ENCODE measurements at regions not wholly inside any gene's neighbourhood (a gene's known extent, or its start where the extent isn't known, plus 50 kb on each side); places are given as distances from the start of the nearest gene placed in this dataset.

GRCh38 chr2:14255135-14255820 is 377.2 kb upstream of the LRATD1 start:
- ChIA-PET POLR2A (no interaction called here), RAD21 (ENCODE audit: unreplicated experiment) (no interaction called here), SMC1A (ENCODE audit: uncharacterized antibody, unreplicated experiment) (interaction anchor here (1.6 kb wide), 1 partner anchor 18 kb away, joined by 3 read pairs; no protein-coding TSS in a partner anchor), CTCF (interaction anchor here (0.7 kb wide), 1 partner anchor 49 kb away, joined by 3 read pairs; no protein-coding TSS in a partner anchor)
- BruUV-seq (replicated peaks): no TSS peak
- TF ChIP-seq ZBED1 (IDR thresholded peaks at IDR 0.05; ENCODE audit: borderline replicate concordance) (no peak), NFYB (IDR thresholded peaks at IDR 0.05; ENCODE audit: insufficient read depth, low read depth, low read length) (no peak)
- Histone ChIP-seq H3K36me3 (ENCODE audit: control insufficient read depth in 2 of 2, insufficient read depth in 2 of 2, low read length in 1 of 2) (no peaks in the 10 kb centered on the region), H2AFZ (ENCODE audit: control insufficient read depth, low read depth, low read length) (no peak overlapping the region), H3K27ac (ENCODE audit: control insufficient read depth, insufficient read depth) (no peak overlapping the region), H3K79me2 (ENCODE audit: control insufficient read depth, insufficient read depth, low read length) (no peaks in the 10 kb centered on the region), H3K9me3 (replicated peaks; ENCODE audit: control insufficient read depth, insufficient read depth, low read length) (no peaks in the 10 kb centered on the region), H3K4me1 (ENCODE audit: control insufficient read depth, insufficient read depth, low read length) (no peaks in the 10 kb centered on the region), H3K4me3 (no peak overlapping the region), H4K20me1 (ENCODE audit: control insufficient read depth, insufficient read depth) (no peaks in the 10 kb centered on the region), H3K27me3 (replicated peaks in 1 of 2; ENCODE audit: control insufficient read depth in 2 of 2, insufficient read depth in 2 of 2, low read length in 1 of 2) (no peaks in the 10 kb centered on the region), H3K4me2 (ENCODE audit: control insufficient read depth, insufficient read depth) (no peak overlapping the region), H3K9ac (ENCODE audit: control insufficient read depth, insufficient read depth, low read length) (no peak overlapping the region)
- FAIRE-seq: no peak
- DNase-seq (ENCODE audit: low read depth, low spot score): no peak
- in situ Hi-C loops (cut with MboI): no loop called here
- 64% methylated on average over 18 of the region's 18 CpGs for WGBS (ENCODE audit: insufficient coverage, insufficient replicate concordance, low lambda C conversion rate, missing lambda C conversion rate)
- no peak for ATAC-seq
- intact Hi-C loops (cut with micrococcal nuclease; ENCODE audit: unreplicated experiment): no loop called here

DNA sequence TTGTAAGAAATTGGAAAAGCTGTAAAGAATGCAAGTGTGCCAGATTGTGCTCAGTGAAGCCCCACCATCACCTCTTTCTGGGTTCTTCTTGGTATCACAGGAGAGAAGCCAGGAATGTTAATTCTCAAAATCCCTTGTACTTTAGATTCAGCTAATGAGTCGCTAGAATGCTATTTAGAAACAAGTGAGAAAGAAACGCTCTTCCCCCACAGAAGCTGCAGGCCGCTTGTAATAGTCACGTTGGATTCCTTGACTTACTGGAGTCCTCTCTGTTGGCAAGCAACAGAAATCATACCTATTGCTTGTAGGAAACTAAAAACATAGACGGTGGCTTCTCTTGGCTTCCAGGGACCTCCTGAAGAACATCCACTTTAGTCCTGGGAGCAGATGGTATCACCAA is 375.6 kb upstream of the LRATD1 start:
- BruUV-seq (replicated peaks): no TSS peak
- RAD21 ChIA-PET (ENCODE audit: unreplicated experiment): no interaction called here
- CTCF ChIA-PET: interaction anchor here (1.3 kb wide), 1 partner anchor 67 kb away, joined by 3 read pairs; no protein-coding TSS in a partner anchor
- in situ Hi-C loops (cut with MboI): no loop called here
- Histone ChIP-seq H3K9ac (ENCODE audit: control insufficient read depth, insufficient read depth, low read length) (no peak overlapping the region), H3K36me3 (ENCODE audit: control insufficient read depth in 2 of 2, insufficient read depth in 2 of 2, low read length in 1 of 2) (no peaks in the 10 kb centered on the region), H3K79me2 (ENCODE audit: control insufficient read depth, insufficient read depth, low read length) (no peaks in the 10 kb centered on the region), H3K4me2 (ENCODE audit: control insufficient read depth, insufficient read depth) (no peak overlapping the region), H3K4me3 (no peak overlapping the region), H3K27ac (ENCODE audit: control insufficient read depth, insufficient read depth) (no peak overlapping the region), H3K27me3 (replicated peaks in 1 of 2; ENCODE audit: control insufficient read depth in 2 of 2, insufficient read depth in 2 of 2, low read length in 1 of 2) (no peaks in the 10 kb centered on the region), H4K20me1 (ENCODE audit: control insufficient read depth, insufficient read depth) (no peaks in the 10 kb centered on the region), H2AFZ (ENCODE audit: control insufficient read depth, low read depth, low read length) (no peak overlapping the region), H3K4me1 (ENCODE audit: control insufficient read depth, insufficient read depth, low read length) (no peaks in the 10 kb centered on the region), H3K9me3 (replicated peaks; ENCODE audit: control insufficient read depth, insufficient read depth, low read length) (no peaks in the 10 kb centered on the region)
- TF ChIP-seq LARP7 (IDR thresholded peaks at IDR 0.05) (no peak), ZNF687 (IDR thresholded peaks at IDR 0.05) (no peak), GATAD2B (conservative IDR thresholded peaks at IDR 0.05; ENCODE audit: low read depth) (no peak), TCF7 (IDR thresholded peaks at IDR 0.05; ENCODE audit: borderline replicate concordance) (no peak), NFYA (IDR thresholded peaks at IDR 0.05; ENCODE audit: borderline replicate concordance, low read depth, low read length) (no peak), STAT1 (conservative IDR thresholded peaks at IDR 0.05) (no peak), STAT3 (IDR thresholded peaks at IDR 0.05; ENCODE audit: low read depth, low read length) (no peak), EZH2 (IDR thresholded peaks at IDR 0.05; ENCODE audit: borderline replicate concordance, control insufficient read depth, low read depth, low read length) (no peak), RFX5 (IDR thresholded peaks at IDR 0.05; ENCODE audit: low read depth, low read length) (no peak)
- TF ChIP-seq, protein P1, sequence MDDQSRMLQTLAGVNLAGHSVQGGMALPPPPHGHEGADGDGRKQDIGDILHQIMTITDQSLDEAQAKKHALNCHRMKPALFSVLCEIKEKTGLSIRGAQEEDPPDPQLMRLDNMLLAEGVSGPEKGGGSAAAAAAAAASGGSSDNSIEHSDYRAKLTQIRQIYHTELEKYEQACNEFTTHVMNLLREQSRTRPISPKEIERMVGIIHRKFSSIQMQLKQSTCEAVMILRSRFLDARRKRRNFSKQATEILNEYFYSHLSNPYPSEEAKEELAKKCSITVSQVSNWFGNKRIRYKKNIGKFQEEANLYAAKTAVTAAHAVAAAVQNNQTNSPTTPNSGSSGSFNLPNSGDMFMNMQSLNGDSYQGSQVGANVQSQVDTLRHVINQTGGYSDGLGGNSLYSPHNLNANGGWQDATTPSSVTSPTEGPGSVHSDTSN (IDR thresholded peaks at IDR 0.05; ENCODE audit: insufficient replicate concordance, low read depth, low read length): no peak
- POLR2A ChIA-PET: interaction anchor here (0.5 kb wide), 1 partner anchor 753 kb away, joined by 4 read pairs; no protein-coding TSS in a partner anchor
- ATAC-seq: no peak
- no peak for DNase-seq (ENCODE audit: low read depth, low spot score)
- SMC1A ChIA-PET (ENCODE audit: uncharacterized antibody, unreplicated experiment): interaction anchor here (0.8 to 1.6 kb wide), 2 partner anchors 19 to 197 kb away, joined by 3 read pairs; no protein-coding TSS in a partner anchor
- FAIRE-seq: no peak
- intact Hi-C loops (cut with micrococcal nuclease; ENCODE audit: unreplicated experiment): no loop called here
- WGBS (ENCODE audit: insufficient coverage, insufficient replicate concordance, low lambda C conversion rate, missing lambda C conversion rate): 32% methylated on average over 5 of the region's 5 CpGs
